Stimulated activated CD4-positive, alpha-beta T cell treated with anti-CD3 and anti-CD28 coated beads, Interleukin-15, amount 100 ng/mL, for 48 hours (primary cell): ENCODE measurements at regions not wholly inside any gene's neighbourhood (a gene's known extent, or its start where the extent isn't known, plus 50 kb on each side); places are given as distances from the start of the nearest gene placed in this dataset.
"Not testable (repeated sequence)": the region's sequence is repeated elsewhere in the genome, so short reads cannot be mapped to it uniquely, and the experiment has no call there.

Source experiments
- DNase-seq, 2 donors: peaks; one replicate each; pipeline ENCODE4 v3.0.0-alpha.2; 2020; ENCODE audit warnings: low read depth in 2 of 2

DNA sequence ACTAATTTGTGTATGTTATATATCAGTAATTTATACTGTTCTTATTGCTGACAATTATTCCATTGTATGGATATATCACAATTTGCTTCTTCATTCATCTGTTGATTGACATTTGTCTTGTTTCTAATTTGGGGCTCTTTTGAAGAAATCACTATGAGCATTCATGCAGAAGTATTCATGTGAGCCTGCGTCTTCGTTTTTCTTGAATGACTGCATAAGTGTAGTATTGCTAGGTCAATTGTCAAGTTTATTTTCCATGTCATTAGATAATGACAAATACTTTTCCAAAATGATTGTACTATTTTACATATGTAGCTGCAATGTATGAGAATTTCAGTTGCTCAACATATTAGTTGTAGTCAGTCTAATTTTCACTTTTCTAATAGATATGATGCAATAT is 1796.9 kb downstream of the SLITRK5 start:
- no peak for DNase-seq

DNA sequence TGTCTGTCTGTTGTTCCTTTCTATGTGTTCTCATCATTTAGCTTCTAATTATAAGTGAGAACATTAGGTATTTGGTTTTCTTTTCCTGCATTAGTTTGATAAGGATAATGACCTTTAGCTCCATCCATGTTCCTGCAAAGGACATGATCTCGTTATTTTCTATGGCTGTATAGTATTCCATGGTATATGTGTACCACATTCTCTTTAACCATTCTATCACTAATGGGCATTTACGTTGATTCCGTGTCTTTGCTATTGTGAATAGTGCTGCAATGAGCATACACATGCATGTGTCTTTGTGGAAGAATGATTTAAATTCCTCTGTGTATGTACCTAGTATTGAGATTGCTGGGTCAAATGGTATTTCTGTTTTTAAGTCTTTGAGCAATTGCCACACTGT is 1799.7 kb downstream of the SLITRK5 start:
- DNase-seq: no peak

DNA sequence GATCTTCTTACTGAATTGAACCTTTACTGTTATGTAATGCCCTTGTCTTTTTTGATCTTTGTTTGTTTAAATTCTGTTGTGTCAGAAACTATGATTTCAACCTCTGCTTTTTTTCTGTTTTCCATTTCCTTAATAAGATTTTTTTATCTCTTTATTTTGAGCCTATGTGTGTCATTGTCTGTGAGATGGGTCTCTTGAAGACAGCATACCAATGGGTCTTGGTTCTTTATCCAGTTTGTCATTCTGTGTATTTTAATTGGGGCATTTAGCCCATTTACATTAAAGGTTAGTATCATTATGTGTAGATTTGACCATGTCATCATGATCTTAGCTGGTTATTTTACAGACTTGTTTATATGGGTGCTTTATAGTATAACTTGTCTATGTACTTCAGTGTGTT is 1803.3 kb downstream of the SLITRK5 start:
- DNase-seq: no peak

DNA sequence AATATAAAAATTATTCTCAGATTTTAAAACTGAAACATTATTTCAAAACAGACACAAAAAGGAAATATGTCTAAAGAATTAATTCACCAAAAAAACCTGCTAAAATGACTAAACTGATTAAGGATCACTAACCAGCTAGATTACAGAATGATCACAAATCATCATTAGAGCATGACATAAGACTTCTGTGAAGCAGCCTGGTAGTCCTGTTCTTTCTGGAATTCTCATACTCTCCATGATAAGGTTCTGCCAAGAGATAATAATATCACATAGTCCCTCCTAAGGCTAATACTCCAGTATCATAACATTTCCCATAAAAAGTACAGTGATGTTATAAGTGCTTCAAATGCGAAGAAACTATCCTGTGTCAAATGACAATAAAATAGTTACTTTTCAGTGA is 1814.9 kb downstream of the SLITRK5 start:
- no peak for DNase-seq

DNA sequence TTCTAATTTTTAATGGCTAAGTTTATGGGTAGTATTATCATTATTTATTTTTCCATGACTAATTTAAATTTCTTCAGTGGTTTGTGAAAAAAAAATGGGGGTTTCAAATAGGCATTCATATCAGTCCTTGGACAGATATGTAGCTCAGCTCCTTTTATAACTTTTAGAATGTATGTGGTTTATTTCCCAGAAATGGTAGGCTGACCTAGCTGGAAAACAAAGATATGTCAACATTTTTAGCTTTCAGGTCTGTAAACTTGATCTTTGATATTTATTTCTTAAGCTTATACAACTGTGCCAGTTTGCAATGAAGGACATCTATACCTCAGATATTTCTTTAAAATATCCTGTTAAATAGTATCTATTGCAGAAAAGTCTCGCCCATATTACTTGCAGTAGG is 1815.5 kb downstream of the SLITRK5 start:
- no peak for DNase-seq

DNA sequence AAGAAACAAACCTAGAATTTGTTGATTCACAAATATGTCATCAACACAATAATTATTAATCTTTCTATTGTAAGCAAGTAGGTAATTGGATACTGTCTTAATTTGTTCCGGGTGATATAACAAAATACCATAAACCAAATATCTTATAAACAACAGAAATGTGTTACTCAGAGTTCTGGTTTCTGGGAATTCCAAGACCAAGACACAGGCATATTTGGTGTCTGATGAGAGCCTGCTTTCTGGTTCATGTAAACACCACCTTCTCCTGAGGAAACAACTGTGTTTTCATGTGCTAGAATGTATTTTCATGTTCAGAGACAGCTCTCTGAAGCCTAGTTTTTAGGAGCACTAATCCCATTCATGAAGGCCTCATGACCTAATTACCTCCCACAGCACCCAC is 1819.5 kb downstream of the SLITRK5 start:
- no peak for DNase-seq

DNA sequence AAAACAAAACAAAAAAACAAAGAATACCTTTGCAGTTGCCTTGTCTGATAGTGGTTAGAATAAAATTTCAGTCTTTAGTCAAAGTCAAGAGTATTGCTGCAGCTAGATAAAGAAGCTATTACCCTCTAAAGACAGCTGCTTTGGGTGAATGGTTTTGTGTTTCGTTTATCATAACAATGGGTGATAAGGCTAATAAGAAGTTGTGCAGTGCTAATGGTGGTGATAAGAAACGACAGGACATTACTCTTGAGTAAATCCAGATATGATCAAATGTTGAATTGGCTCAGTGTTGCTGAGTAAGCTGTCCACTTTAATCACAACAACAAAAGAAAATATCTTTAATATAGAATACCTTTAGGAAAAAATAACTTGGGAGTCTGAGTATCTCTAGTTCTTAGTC is 1825.3 kb downstream of the SLITRK5 start:
- DNase-seq: no peak

DNA sequence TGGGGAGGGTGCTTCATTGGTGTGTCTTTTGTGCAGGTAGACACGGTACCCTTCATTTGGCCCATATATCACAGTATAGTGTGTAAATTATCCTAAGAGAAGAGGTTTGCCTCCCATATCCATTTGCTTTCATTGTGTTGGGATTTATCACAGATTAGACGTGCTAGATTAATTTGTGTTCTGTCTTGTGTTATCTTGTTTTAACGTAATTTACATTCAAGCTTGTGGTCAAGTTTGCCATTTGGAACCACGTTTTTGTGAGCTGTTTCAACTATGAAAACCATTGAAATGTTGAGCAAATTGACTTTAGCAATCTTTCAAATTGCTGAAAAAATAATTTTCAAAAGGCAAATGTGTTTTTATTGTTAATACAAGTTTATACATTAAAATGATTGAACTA is 1826.5 kb downstream of the SLITRK5 start:
- DNase-seq: no peak

DNA sequence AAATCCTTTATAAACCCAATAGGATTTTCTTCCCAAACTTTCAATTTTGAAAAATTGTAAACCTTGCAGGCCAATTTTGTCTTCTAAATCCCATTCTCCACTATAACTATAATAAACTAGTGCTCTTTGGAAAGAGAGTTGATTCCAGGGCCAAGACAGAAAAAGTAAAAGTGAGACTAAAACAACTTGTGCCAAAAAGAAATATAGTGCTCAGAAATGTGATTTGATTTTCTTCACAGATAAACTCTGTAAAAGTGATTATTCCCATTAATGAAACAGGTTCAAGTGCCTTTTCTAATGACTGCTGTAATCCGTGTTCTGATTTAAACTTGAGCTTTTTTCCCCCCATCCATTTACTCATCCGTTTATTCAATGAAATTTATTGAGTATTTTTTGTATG is 1831.1 kb downstream of the SLITRK5 start:
- no peak for DNase-seq

DNA sequence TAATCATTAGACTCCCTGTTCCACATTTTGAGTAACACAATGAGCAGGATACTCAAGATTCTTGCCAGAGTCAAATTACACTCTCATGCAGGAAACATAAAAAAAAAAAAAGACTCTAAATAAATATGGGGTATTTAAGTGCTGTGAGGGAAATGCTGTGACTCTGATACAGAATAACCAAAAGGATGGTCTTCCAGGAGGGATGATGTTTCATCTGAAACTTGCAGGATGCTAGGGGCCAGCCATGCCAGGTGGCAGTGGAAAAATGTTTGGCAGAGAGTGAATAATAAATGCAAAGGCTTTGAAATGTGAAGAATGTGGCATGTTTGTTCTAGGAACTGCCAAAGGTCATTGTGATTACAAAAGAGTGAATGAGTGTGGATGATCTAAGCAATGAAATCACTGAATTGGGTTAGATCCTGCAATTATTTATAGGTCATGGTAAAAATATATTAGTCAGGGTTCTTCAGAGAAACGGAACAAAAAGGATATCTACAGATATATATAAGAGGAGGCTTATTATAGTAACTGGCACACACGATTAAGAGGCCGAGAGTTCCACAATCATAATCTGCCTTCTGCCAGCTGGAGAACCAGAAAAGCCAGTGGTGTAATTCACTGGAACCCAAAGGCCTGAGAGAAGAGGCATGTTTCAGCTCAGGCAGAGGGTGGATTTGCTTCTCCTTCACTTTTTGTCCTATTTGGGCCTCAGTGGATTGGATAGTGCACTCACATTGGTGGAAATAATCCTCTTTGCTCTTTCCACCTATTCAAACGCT is 1832.8 kb upstream of the MIR17HG start:
- DNase-seq: no peak

DNA sequence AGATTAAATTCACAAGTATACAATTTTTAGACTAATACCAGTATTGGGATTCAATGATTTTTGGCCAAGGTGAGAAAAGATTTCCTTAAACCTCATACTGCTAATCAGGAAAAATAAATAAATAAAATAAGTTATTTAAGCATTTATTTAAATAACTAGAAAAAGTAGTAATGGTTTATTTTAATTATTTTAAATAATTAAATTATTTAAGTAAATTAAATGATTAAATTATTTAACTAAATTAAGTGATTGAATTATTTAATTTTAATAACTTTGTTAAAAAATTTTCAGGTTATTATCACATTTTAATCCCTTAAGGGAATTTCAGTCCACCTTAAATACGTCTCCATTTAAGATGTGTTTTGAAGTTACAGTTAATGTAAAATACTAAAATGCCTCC is 1831.5 kb upstream of the MIR17HG start:
- no peak for DNase-seq

DNA sequence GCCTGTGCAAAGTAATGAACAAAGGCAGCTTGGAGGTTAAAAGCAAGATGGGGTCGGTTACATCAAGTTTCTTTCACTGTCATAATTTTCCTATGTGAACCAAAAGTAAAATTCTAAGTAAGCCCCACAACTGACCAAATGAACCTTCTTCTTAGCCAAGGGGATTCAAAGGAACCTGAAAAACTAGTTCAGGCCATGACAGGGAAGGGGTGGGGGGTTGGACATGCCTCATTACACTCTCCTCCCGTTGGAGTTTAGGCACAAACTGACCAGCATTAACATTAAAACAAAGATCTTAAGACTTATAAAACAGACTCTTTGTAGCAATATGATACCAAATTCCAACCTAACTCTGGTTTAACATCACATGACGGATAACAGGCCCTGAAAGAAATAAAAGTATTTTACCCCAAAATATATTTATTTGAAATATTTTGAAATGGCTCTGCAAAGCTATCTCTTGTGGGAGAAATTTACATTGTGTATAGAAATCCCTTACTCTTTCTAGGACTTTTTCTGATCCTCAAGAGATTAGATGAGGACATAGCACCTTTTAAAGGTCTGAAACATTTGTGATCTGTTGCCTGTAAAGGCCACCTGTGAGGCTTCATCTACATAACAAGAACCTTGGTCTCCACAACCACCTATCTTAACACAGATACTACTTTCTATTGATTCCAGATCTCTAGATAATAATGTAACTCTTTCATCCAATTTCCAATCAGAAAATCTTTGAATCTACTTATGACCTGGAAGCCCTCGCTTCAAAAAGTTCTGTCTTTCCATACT is 1829.0 kb upstream of the MIR17HG start:
- no peak for DNase-seq

DNA sequence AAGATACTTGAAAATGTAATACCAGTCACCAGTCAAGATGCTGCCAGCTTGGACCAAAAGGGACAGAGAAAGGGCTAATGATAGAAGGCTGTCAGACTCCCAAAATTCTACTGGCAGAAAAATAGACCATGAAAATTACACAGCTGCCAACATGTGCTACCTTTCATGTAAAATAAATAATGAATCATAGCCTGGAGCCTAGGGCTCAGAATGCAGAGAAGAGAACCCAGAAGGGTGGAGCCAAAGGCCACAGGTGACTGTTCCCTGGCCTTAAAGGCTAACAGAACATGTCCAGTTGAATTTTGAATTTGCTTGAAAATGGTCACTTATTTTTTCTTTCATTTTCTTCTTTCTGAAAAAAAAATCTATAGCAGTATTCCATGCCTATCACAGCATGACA is 1827.0 kb upstream of the MIR17HG start:
- DNase-seq: no peak

DNA sequence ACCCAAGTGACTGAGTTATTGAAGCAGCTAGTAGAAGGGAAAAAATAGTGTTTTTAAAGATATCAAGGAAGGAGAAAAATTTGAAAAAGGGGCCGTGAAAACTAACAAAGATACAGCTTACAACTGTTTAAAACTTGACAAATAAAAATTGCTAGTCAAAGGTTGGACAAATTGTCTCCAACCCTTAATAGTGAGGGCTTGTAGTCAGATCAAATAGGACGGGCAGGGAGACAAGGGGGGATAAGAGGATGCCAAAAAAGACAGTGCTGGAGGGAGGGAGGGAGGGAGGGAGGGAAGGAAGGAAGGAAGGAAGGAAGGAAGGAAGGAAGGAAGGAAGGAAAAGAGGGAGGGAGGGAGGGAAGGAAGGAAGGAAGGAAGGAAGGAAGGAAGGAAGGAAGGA is 1825.8 kb upstream of the MIR17HG start:
- not testable (repeated sequence) for DNase-seq

DNA sequence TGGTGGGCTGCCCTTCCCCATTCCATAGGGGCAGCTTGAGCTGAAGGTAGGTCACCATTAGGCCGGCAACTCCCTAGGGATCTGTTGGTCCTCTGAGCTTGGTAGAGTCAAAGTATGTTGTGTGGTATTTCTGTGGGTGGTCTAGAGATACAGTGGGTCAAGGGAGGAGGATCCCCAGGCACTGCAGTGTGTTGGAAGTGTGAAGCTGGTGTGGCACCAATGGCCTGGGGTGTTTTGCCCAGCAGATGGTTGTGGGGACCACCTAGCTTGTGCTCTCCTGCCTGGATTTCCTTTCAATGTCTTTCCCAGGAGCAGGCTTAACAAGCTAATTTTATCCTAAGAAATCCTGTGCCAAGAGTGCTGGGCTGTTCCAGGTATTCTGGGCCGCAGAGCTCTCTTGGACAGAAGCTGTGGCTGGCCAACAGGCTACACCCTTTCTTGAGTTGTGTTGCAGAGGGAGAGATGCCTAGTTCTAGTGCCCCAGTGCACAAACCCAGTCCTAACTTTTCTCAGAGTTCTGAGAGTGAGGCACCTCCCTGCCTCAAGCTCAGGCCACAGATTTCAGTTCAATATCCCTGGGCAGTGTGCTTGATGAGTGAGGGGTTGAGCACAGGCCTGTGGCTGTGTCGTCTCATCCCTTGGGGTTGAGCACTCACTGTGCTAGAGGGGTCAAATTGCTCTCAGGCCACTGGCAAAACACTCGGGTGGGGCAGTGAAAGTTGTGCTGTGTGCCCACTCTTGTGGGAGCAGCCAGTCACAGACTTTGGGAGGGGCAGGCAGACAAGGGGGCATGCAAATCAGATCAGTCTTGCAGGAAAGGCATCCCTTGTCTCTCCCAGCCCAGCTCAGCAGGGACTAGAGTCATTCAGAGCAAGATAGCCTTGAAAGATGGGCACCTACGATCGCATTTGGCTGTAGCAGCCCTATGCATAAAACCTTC is 1806.1 kb upstream of the MIR17HG start:
- DNase-seq: no peak

DNA sequence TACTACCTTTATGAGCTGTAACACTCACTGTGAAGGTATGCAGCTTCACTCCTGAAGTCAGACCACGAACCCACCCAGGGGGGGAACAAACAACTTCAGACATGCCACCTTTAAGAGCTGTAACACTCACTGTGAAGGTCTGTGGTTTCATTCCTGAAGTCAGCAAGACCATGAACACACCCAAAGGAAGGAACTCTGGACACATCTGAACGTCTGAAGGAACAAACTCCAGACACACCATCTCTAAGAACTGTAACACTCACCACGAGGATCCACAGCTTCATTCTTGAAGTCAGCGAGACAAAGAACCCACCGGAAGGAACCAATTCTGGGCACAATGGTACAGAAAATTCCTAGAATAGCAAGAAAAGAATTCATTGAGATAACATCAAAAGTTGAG is 1796.5 kb upstream of the MIR17HG start:
- DNase-seq: no peak

DNA sequence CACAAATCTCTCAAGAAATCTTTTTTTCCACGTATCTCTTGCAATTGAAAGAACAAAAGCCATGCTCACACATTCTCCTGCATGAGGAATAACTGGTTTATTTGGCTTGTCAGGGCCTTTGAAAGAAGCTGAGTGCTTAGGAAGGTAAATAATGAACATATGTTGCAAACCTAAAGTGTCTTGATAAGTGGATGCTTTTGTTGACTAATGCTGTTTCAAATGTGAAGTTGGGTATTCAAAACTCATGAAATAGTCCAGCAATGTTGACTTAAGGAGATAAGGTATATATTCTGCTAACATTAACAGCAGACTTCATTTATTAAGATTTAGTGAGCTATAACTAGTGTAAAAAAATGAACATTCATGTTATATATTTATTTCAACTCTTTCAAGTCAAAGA is 1792.7 kb upstream of the MIR17HG start:
- no peak for DNase-seq

DNA sequence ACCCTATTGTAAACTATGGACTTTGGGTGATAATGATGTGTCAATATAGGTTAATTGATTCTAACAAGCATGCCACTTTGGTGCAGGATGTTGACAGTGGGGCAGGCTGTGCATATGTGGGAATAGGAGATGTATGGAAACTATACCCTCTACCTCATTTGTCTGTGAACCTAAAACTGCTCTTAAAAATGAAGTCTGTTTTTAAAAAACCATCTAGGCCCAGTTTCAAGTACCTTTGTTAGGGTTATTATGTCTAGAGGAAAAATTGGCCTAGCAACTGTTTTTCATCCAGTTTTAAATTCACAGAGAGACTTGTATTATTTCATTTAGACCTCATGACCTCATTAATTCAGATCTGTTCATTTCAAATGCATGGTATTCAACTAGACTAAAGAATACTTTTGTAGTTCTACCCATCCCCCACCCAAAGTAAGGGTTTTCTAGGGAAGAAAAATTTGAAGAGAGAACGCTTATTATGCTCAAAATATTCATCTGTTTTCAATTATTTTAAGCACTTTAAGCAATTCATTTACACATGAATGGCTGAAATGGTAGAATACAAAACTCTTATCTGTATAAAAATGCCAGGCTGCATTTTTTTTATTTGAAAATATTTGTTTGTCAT is 1781.9 kb upstream of the MIR17HG start:
- no peak for DNase-seq

DNA sequence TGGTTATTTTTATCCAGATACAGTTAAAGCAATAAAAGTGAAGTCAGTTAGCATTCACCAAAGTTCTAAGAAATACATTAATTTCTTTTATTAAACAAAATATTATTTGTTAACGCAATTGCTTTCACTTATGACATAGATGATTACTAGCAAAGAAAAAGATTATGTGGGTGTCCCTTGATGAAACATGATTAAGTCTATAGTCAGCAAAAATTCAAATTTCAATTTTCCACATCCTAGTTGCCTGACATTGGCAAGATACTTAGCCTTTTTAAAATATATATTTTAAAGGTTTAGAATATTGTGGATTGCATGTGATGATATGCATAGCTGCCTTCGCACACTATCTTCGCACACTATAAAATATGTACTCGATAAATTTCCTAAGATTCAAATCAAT is 1780.5 kb upstream of the MIR17HG start:
- DNase-seq: no peak

DNA sequence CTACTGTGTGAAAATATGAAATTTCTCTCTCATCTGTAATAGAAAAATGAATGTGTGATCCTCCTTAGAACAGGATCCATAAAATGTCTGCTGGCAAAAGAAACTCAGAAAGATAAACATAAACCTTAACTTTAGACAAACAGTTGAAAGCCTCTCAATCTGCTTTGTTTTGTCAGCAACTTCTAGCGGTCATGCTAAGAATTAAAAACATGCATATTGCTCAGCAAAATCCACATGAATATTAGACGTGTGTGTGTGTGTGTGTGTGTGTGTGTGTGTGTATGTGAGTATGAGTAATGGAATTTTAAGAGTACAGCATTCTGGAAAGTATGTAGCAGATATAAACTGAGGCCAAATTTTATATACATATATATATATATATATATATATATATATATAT is 1779.2 kb upstream of the MIR17HG start:
- no peak for DNase-seq

DNA sequence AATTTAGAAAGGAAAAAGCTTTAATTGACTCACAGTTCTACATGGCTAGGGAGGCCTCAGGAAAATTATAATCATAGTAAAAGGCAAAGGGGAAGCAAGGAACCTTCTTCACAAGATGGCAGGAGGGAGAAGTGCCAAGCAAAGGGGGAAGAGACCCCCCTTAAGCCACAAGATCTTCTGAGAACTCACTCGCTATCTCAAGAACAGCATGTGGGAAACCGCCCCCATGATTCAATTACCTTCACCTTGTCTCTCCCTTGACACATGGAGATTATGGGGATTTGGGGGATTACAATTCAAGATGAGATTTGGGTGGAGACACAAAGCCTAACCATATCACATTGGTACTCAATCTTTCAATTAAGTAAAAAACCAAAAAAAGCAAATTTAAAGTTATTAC is 1778.7 kb upstream of the MIR17HG start:
- DNase-seq: no peak

DNA sequence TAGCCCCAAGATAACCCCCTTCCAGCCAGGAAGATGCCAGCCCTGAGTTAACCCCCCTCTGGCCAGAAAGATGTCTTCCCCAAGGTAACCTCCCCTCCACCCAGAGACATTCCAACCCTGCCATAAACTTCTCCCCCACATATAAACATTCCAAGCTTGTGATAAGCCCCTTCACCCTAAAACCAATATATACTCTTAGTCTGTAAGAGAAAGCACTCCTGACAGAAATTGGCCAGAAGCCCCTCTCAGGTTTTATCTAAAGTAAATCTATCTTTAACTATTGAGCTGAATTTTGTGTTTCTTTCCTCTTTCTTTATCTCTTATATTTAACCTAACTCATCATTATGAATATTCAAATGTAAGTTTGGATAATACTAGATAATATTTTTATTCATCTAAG is 1775.8 kb upstream of the MIR17HG start:
- DNase-seq: no peak
